GM12872 (cell line): ENCODE measurements at regions not wholly inside any gene's neighbourhood (a gene's known extent, or its start where the extent isn't known, plus 50 kb on each side); places are given as distances from the start of the nearest gene placed in this dataset.

ENCODE experiments used
- CTCF ChIP-seq: IDR thresholded peaks from 3 replicates; pipeline ENCODE4 v1.5.1; 2011; ENCODE audit warnings: low read depth, mild to moderate bottlenecking, low read length, moderate library complexity; ENCODE audit not compliant: insufficient read depth

GRCh38 chr1:239858529-239858928 lies 233.2 kb upstream of the FMN2 start:
- no peak for TF ChIP-seq CTCF

DNA sequence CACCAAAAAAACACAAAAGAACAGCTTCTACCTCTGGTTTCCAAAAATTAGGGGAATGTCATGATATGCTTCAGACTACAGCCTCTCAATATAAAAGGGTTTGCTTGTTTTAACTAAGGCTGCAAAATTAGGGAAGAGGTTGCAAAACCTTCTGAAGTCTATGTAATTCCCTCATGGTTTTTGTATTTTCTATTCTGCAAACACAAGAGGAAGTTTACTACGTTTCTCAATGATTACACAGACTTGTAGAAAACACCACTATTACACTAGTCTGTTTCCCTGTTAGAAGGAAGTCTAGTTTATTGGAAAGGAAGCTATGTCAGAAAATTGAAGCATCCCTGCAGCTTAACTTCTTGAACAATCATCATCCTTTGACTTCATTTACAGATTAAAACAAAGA lies 229.7 kb upstream of the FMN2 start:
- no peak for TF ChIP-seq CTCF

DNA sequence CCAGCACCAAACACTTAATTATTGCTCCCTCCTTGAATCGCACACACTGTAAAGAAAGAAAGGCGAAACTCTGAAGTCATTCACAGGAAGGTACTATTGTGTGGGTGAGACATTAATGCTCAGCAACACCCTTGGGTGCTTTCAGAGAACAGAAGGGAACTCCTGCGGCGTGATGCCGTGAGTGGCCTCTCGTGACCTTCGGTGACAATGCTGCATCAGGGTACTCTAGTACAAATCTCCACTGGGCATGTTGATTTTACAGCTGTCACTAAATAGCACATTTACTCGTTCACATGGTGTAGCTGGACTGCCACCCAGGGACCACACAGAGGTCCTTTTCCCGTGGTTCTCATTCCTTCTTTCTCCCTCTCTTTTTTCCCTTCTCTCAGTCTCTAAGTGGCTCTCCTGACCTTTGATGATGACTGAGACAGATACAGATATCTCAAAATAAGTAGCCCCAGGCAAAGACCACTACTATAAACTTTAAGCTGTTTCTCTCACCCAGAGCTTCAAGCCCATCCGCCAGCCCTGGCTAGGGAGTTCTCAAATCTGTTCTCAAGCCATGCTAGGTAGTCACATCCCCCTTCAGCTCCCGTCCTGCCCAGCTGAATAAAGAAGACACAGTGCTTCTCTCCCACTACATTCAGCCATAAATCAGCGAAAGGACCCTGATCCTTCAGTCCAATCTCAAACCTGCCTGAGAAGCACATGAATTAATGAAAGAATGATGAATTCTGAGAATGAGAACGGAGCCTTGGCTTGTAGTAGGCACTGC lies 223.4 kb upstream of the FMN2 start:
- no peak for TF ChIP-seq CTCF

- TF ChIP-seq CTCF = no peak
Measured at GRCh38 chr1:239870194-239870593, 221.5 kb upstream of the FMN2 start.

GRCh38 chr1:239872626-239873025 lies 219.1 kb upstream of the FMN2 start:
- no peak for TF ChIP-seq CTCF

GRCh38 chr1:239874831-239875230 lies 216.9 kb upstream of the FMN2 start:
- no peak for TF ChIP-seq CTCF

DNA sequence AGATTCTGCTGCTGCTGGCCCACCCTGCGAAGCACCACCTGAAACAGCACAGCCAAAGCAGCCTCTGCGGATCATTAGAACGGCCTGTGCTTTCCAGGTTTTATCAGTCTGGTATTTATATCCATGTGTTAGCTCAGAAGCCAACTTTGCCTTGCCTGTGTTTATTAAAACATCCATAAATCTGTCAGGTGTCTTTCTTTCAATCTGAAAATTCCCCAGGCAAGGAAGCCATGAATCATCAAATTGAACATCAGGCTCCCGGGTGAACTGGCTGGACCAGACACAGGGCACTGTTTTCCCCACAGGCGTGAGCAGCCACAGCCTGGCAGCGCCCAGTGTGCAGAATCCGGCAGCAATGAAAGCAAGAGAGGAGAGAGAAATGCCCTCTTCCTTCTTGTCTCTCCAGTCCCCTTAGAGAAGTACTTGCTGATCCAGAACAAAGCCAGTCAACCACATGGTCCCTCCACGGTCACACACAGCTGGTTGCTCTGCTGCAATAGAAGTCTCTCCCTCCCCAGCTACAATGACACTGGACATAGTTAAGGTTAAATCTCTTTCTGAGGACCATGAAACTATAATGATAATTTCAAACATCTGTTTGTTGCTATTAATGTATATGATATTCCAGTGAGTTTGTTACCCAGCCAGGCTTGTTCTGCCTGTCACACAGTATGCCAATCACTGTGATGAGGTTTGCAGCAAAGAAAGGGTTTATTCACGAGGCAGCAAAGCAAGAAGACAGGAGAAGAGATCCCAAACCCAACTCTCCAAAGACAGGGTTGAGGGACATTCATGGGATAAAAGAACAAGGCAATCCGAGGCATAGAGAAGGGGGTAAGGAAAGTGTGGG lies 212.1 kb upstream of the FMN2 start:
- no peak for TF ChIP-seq CTCF
